ENCODE measurements at regions not wholly inside any gene's neighbourhood (a gene's known extent, or its start where the extent isn't known, plus 50 kb on each side); places are given as distances from the start of the nearest gene placed in this dataset.
A peak's percentile ranks its signal among the peaks of the same experiment; 100 is the strongest.

DNA sequence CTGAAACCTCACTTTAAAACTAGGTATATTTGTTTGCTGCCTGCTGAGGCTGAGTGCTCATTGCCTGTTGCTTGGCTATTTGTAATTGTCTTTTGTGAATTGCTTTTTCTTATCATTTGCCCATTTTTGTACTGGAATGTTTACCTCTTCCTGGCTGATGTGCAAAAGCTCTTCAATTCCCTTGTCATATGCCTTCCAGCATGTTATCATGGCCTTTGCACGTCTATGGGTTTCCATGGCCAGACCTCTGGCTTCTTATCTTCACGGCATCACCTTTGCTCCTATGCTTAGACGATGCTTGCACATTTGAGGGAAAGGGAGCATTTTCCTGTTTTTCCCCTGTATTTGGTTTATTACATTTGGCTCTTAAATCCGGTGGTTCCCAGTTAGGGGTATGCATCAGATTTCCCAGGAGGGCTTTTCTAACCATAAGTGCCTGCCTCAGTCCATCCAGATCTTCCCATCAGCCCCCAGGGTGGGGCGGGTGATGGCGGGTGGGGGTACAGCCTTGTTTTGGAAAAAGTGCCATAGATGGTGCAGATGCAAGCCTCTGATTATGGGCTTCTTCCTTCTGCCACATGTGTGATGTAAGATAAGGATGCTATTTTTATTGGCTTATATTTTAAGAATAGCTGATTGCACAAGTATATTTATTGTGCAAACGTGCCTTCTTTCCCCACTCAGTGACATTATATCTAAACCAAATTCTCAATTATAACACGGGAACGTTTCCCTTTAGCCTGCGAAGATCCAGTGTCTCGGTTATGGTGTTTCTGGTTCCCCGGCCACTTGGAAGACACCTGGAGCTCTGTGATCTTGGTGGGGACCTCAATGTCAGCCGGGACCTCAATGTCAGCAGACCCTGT, 70.6 kb upstream of the SEPTIN5 start:
- no peaks in the 10 kb centered on the region for H4K20me1 ChIP-seq (replicated peaks; ENCODE audit: control insufficient read depth, extremely low read depth, insufficient read depth, low read length)
- intact Hi-C loops (cut with micrococcal nuclease), result no loop called here
- POLR2A ChIA-PET, result no interaction called here
- H3K9ac ChIP-seq (replicated peaks; ENCODE audit: extremely low read depth, insufficient read depth, low read length), result no peak overlapping the region
- dilution Hi-C loops (cut with MboI; ENCODE audit: extremely low pct_ligation_motif_present, low sequenced_read_pairs), result no loop called here
- peaks cover 0 to 6% of the 10 kb centered on the region in 2 experiments for H3K27me3 ChIP-seq (ENCODE audit: control insufficient read depth in 2 of 2, insufficient read depth in 2 of 2, low read length in 2 of 2)
- H3K9me3 ChIP-seq (replicated peaks; ENCODE audit: control insufficient read depth, insufficient read depth, low read length), result no peaks in the 10 kb centered on the region
- no peaks in the 10 kb centered on the region for H3K9me1 ChIP-seq (replicated peaks; ENCODE audit: control insufficient read depth, extremely low read depth, insufficient read depth, low read length)
- no TSS peak for BruUV-seq (replicated peaks)
- no peaks in the 10 kb centered on the region for H3K79me2 ChIP-seq (ENCODE audit: control insufficient read depth, insufficient read depth, low read length)
- H3K4me3 ChIP-seq (replicated peaks in 1 of 3; ENCODE audit: insufficient read depth in 1 of 3, low read depth in 1 of 3, low read length in 3 of 3), result no peak overlapping the region
- no peak overlapping the region for H3K4me2 ChIP-seq (ENCODE audit: insufficient read depth, low read length)
- peak; percentile 91 for DNase-seq (ENCODE audit: low read depth, low spot score)
- TF ChIP-seq FOS (IDR thresholded peaks at IDR 0.05; ENCODE audit: borderline replicate concordance, insufficient read depth, low read length) (no peak), JUN (IDR thresholded peaks at IDR 0.05; ENCODE audit: borderline replicate concordance, insufficient read depth, insufficient read length, low read depth) (no peak), MYC (IDR thresholded peaks at IDR 0.05; ENCODE audit: low read depth, low read length) (no peak), POLR2AphosphoS5 (IDR thresholded peaks at IDR 0.05; ENCODE audit: insufficient read depth, low read depth, low read length) (no peak), EZH2 (IDR thresholded peaks at IDR 0.05; ENCODE audit: borderline replicate concordance, low read depth, low read length, severe bottlenecking) (no peak), GATA2 (IDR thresholded peaks at IDR 0.05; ENCODE audit: insufficient read depth, insufficient read length, low read depth, low read length) (no peak), POLR2A (IDR thresholded peaks at IDR 0.05; ENCODE audit: low read depth, low read length) (no peak)
- TF ChIP-seq, protein P1, sequence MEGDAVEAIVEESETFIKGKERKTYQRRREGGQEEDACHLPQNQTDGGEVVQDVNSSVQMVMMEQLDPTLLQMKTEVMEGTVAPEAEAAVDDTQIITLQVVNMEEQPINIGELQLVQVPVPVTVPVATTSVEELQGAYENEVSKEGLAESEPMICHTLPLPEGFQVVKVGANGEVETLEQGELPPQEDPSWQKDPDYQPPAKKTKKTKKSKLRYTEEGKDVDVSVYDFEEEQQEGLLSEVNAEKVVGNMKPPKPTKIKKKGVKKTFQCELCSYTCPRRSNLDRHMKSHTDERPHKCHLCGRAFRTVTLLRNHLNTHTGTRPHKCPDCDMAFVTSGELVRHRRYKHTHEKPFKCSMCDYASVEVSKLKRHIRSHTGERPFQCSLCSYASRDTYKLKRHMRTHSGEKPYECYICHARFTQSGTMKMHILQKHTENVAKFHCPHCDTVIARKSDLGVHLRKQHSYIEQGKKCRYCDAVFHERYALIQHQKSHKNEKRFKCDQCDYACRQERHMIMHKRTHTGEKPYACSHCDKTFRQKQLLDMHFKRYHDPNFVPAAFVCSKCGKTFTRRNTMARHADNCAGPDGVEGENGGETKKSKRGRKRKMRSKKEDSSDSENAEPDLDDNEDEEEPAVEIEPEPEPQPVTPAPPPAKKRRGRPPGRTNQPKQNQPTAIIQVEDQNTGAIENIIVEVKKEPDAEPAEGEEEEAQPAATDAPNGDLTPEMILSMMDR (IDR thresholded peaks at IDR 0.05; ENCODE audit: extremely low read depth in 1 of 2, insufficient read depth in 1 of 2, low read depth in 1 of 2, low read length in 2 of 2), result no peak
- TF ChIP-seq, protein P2, sequence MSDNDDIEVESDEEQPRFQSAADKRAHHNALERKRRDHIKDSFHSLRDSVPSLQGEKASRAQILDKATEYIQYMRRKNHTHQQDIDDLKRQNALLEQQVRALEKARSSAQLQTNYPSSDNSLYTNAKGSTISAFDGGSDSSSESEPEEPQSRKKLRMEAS (IDR thresholded peaks at IDR 0.05; ENCODE audit: insufficient read depth, insufficient read length), result no peak
- no peaks in the 10 kb centered on the region for H3K4me1 ChIP-seq (ENCODE audit: control insufficient read depth, extremely low read depth, insufficient read depth, low read length)
- no peak overlapping the region for H2AFZ ChIP-seq (ENCODE audit: low read depth, low read length)
- no peaks in the 10 kb centered on the region for H3K36me3 ChIP-seq (ENCODE audit: control insufficient read depth in 2 of 2, extremely low read depth in 1 of 2, insufficient read depth in 2 of 2, low read length in 2 of 2)
- FAIRE-seq, result no peak
- CTCF ChIA-PET, result interaction anchor here (0.8 to 2.8 kb wide), 4 partner anchors 13 to 266 kb away, joined by 3 to 19 read pairs (median 6); no protein-coding TSS in a partner anchor
- H3K27ac ChIP-seq (ENCODE audit: insufficient read depth, low read depth, low read length), result no peak overlapping the region
